Liver (tissue), 2 donors: ENCODE measurements at regions not wholly inside any gene's neighbourhood (a gene's known extent, or its start where the extent isn't known, plus 50 kb on each side); places are given as distances from the start of the nearest gene placed in this dataset.

Source experiments
- YY1 ChIP-seq: IDR thresholded peaks from 2 replicates; pipeline ENCODE4 v1.6.1; 2016; ENCODE audit warnings: antibody characterized with exemption, mild to moderate bottlenecking
- TF ChIP-seq, protein P1 (sequence below): fragments of 150-350 bp; IDR thresholded peaks from 2 replicates; pipeline ENCODE4 v1.5.1; 2017; ENCODE audit warnings: improper control_type of control experiment, low read depth, low read length; ENCODE audit not compliant: missing input control
- donor health status: healthy.

DNA sequence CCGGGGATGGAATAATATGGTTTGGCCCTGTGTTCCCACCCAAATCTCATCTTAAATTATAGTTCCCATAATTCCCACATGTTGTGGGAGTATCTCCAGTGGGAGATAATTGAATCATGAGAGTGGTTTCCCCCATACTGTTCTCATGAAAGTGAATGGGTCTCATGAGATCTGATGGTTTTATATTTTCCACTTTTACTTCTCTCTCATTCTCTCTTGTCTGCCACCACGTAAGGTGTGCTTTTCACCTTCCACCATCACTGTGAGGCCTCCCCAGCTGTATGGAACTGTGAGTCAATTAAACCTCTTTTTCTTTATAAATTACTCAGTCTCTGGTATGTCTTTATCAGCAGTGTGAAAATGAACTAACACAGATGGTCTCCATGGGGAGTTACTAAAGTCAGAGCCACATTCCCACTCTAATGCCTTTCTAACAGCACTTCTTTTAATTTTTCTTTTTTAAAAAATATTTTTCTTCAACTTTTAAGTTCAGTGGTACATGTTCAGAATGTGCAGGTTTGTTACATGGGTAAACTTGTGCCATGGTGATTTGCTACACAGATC lies 306.6 kb downstream of the DTHD1 start:
- TF ChIP-seq, protein P1, sequence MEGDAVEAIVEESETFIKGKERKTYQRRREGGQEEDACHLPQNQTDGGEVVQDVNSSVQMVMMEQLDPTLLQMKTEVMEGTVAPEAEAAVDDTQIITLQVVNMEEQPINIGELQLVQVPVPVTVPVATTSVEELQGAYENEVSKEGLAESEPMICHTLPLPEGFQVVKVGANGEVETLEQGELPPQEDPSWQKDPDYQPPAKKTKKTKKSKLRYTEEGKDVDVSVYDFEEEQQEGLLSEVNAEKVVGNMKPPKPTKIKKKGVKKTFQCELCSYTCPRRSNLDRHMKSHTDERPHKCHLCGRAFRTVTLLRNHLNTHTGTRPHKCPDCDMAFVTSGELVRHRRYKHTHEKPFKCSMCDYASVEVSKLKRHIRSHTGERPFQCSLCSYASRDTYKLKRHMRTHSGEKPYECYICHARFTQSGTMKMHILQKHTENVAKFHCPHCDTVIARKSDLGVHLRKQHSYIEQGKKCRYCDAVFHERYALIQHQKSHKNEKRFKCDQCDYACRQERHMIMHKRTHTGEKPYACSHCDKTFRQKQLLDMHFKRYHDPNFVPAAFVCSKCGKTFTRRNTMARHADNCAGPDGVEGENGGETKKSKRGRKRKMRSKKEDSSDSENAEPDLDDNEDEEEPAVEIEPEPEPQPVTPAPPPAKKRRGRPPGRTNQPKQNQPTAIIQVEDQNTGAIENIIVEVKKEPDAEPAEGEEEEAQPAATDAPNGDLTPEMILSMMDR = no peak
- no peak for TF ChIP-seq YY1
